ENCODE measurements at regions not wholly inside any gene's neighbourhood (a gene's known extent, or its start where the extent isn't known, plus 50 kb on each side); places are given as distances from the start of the nearest gene placed in this dataset.
A peak's percentile ranks its signal among the peaks of the same experiment; 100 is the strongest.

GRCh38 chr10:58951087-58951486 is 225.4 kb upstream of the PHYHIPL start:
- Histone ChIP-seq H3K36me3 (replicated peaks; ENCODE audit: control insufficient read depth, insufficient read depth, low read length) (no peaks in the 10 kb centered on the region), H3K4me3 (ENCODE audit: insufficient read depth, low read depth, low read length) (no peak overlapping the region), H3K27me3 (ENCODE audit: control insufficient read depth, insufficient read depth, low read length) (no peaks in the 10 kb centered on the region)
- no peak for DNase-seq

- Histone ChIP-seq H3K4me3 (ENCODE audit: insufficient read depth, low read depth, low read length) (no peak overlapping the region), H3K36me3 (replicated peaks; ENCODE audit: control insufficient read depth, insufficient read depth, low read length) (no peaks in the 10 kb centered on the region), H3K27me3 (ENCODE audit: control insufficient read depth, insufficient read depth, low read length) (no peaks in the 10 kb centered on the region)
- DNase-seq, result no peak
Measured at GRCh38 chr10:58951746-58952145, 224.7 kb upstream of the PHYHIPL start.

GRCh38 chr10:58952162-58952601 is 224.3 kb upstream of the PHYHIPL start:
- H3K36me3 ChIP-seq (replicated peaks; ENCODE audit: control insufficient read depth, insufficient read depth, low read length), result no peaks in the 10 kb centered on the region
- H3K4me3 ChIP-seq (ENCODE audit: insufficient read depth, low read depth, low read length), result no peak overlapping the region
- DNase-seq, result no peak
- no peaks in the 10 kb centered on the region for H3K27me3 ChIP-seq (ENCODE audit: control insufficient read depth, insufficient read depth, low read length)

GRCh38 chr10:58952747-58953466 is 223.5 kb upstream of the PHYHIPL start:
- Histone ChIP-seq H3K27me3 (ENCODE audit: control insufficient read depth, insufficient read depth, low read length) (no peaks in the 10 kb centered on the region), H3K36me3 (replicated peaks; ENCODE audit: control insufficient read depth, insufficient read depth, low read length) (no peaks in the 10 kb centered on the region), H3K4me3 (ENCODE audit: insufficient read depth, low read depth, low read length) (no peak overlapping the region)
- peak; percentile 17 for DNase-seq

- no peak for DNase-seq
- H3K4me3 ChIP-seq (ENCODE audit: insufficient read depth, low read depth, low read length), result no peak overlapping the region
- H3K27me3 ChIP-seq (ENCODE audit: control insufficient read depth, insufficient read depth, low read length), result no peaks in the 10 kb centered on the region
- H3K36me3 ChIP-seq (replicated peaks; ENCODE audit: control insufficient read depth, insufficient read depth, low read length), result no peaks in the 10 kb centered on the region
Measured at GRCh38 chr10:58954178-58954577, 222.3 kb upstream of the PHYHIPL start.

- DNase-seq, result no peak
- Histone ChIP-seq H3K27me3 (ENCODE audit: control insufficient read depth, insufficient read depth, low read length) (no peaks in the 10 kb centered on the region), H3K4me3 (ENCODE audit: insufficient read depth, low read depth, low read length) (no peak overlapping the region), H3K36me3 (replicated peaks; ENCODE audit: control insufficient read depth, insufficient read depth, low read length) (no peaks in the 10 kb centered on the region)
Measured at GRCh38 chr10:58955615-58956014, 220.8 kb upstream of the PHYHIPL start.

GRCh38 chr10:58956926-58957325 is 219.5 kb upstream of the PHYHIPL start:
- no peak overlapping the region for H3K4me3 ChIP-seq (ENCODE audit: insufficient read depth, low read depth, low read length)
- H3K27me3 ChIP-seq (ENCODE audit: control insufficient read depth, insufficient read depth, low read length), result no peaks in the 10 kb centered on the region; the same call in 1 of the 2 replicates
- no peaks in the 10 kb centered on the region for H3K36me3 ChIP-seq (replicated peaks; ENCODE audit: control insufficient read depth, insufficient read depth, low read length)
- DNase-seq, result no peak

GRCh38 chr10:58957517-58957916 is 218.9 kb upstream of the PHYHIPL start:
- DNase-seq, result no peak
- no peaks in the 10 kb centered on the region for H3K36me3 ChIP-seq (replicated peaks; ENCODE audit: control insufficient read depth, insufficient read depth, low read length)
- H3K27me3 ChIP-seq (ENCODE audit: control insufficient read depth, insufficient read depth, low read length), result peaks cover 1% of the 10 kb centered on the region; the same call in 1 of the 2 replicates
- H3K4me3 ChIP-seq (ENCODE audit: insufficient read depth, low read depth, low read length), result no peak overlapping the region

- Histone ChIP-seq H3K36me3 (replicated peaks; ENCODE audit: control insufficient read depth, insufficient read depth, low read length) (no peaks in the 10 kb centered on the region), H3K4me3 (ENCODE audit: insufficient read depth, low read depth, low read length) (no peak overlapping the region), H3K27me3 (ENCODE audit: control insufficient read depth, insufficient read depth, low read length) (peaks cover 14% of the 10 kb centered on the region; the same call in 1 of the 2 replicates)
- no peak for DNase-seq
Measured at GRCh38 chr10:58963101-58963534, 213.3 kb upstream of the PHYHIPL start.

- peak; percentile 59 for DNase-seq
- H3K27me3 ChIP-seq (ENCODE audit: control insufficient read depth, insufficient read depth, low read length), result peaks cover 14% of the 10 kb centered on the region; the same call in 1 of the 2 replicates
- no peak overlapping the region for H3K4me3 ChIP-seq (ENCODE audit: insufficient read depth, low read depth, low read length)
- no peaks in the 10 kb centered on the region for H3K36me3 ChIP-seq (replicated peaks; ENCODE audit: control insufficient read depth, insufficient read depth, low read length)
Measured at GRCh38 chr10:58963723-58964124, 212.7 kb upstream of the PHYHIPL start.

GRCh38 chr10:58965855-58966254 is 210.6 kb upstream of the PHYHIPL start:
- no peak for DNase-seq
- Histone ChIP-seq H3K27me3 (ENCODE audit: control insufficient read depth, insufficient read depth, low read length) (peaks cover 14% of the 10 kb centered on the region; the same call in 1 of the 2 replicates), H3K4me3 (ENCODE audit: insufficient read depth, low read depth, low read length) (no peak overlapping the region), H3K36me3 (replicated peaks; ENCODE audit: control insufficient read depth, insufficient read depth, low read length) (no peaks in the 10 kb centered on the region)

GRCh38 chr10:58967551-58968388 is 208.7 kb upstream of the PHYHIPL start:
- Histone ChIP-seq H3K4me3 (ENCODE audit: insufficient read depth, low read depth, low read length) (peak overlapping the region; percentile 14; the same call in 1 of the 2 replicates), H3K27me3 (ENCODE audit: control insufficient read depth, insufficient read depth, low read length) (peaks cover 12% of the 10 kb centered on the region; the same call in 1 of the 2 replicates), H3K36me3 (replicated peaks; ENCODE audit: control insufficient read depth, insufficient read depth, low read length) (no peaks in the 10 kb centered on the region)
- DNase-seq, result peak; percentile 56

GRCh38 chr10:58968389-58968755 is 208.1 kb upstream of the PHYHIPL start:
- Histone ChIP-seq H3K27me3 (ENCODE audit: control insufficient read depth, insufficient read depth, low read length) (peaks cover 12% of the 10 kb centered on the region; the same call in 1 of the 2 replicates), H3K4me3 (ENCODE audit: insufficient read depth, low read depth, low read length) (no peak overlapping the region), H3K36me3 (replicated peaks; ENCODE audit: control insufficient read depth, insufficient read depth, low read length) (no peaks in the 10 kb centered on the region)
- DNase-seq, result no peak

GRCh38 chr10:58969576-58969975 is 206.9 kb upstream of the PHYHIPL start:
- H3K4me3 ChIP-seq (ENCODE audit: insufficient read depth, low read depth, low read length), result no peak overlapping the region
- no peaks in the 10 kb centered on the region for H3K36me3 ChIP-seq (replicated peaks; ENCODE audit: control insufficient read depth, insufficient read depth, low read length)
- H3K27me3 ChIP-seq (ENCODE audit: control insufficient read depth, insufficient read depth, low read length), result peaks cover 12% of the 10 kb centered on the region; the same call in 1 of the 2 replicates
- no peak for DNase-seq
